Activated CD4-positive, alpha-beta memory T cell treated with anti-CD3 and anti-CD28 coated beads for 36 hours (primary cell): ENCODE measurements at regions not wholly inside any gene's neighbourhood (a gene's known extent, or its start where the extent isn't known, plus 50 kb on each side); places are given as distances from the start of the nearest gene placed in this dataset.

Experiments
- CTCF ChIA-PET: fragments of 350-600 bp; sonication (Branson Sonifier 250); formaldehyde crosslinking; loops from one replicate; lab custom pipeline; 2021; ENCODE audit warnings: antibody characterized with exemption, inconsistent platforms; lab: Charles Lee
- POLR2A ChIA-PET: fragments of 350-600 bp; sonication (Branson Sonifier 250); formaldehyde crosslinking; loops from one replicate; lab custom pipeline; 2021; ENCODE audit warnings: antibody characterized with exemption; lab: Charles Lee
- DNase-seq: peaks from one replicate; pipeline ENCODE4 v3.0.0-alpha.2; 2020
- H3K27ac Mint-ChIP-seq: one replicate; pipeline ENCODE4 v1.8.0; 2021; ENCODE audit warnings: mixed read lengths
- H3K27me3 Mint-ChIP-seq: one replicate; pipeline ENCODE4 v1.8.0; 2021; ENCODE audit warnings: mixed read lengths
- H3K36me3 Mint-ChIP-seq: one replicate; pipeline ENCODE4 v1.8.0; 2021; ENCODE audit warnings: mixed read lengths
- H3K4me1 Mint-ChIP-seq: one replicate; pipeline ENCODE4 v1.8.0; 2021; ENCODE audit warnings: low read depth, mixed read lengths
- H3K4me3 Mint-ChIP-seq: one replicate; pipeline ENCODE4 v1.8.0; 2021; ENCODE audit warnings: mild to moderate bottlenecking, mixed read lengths
- H3K9me3 Mint-ChIP-seq: one replicate; pipeline ENCODE4 v1.8.0; 2021; ENCODE audit warnings: mixed read lengths
- intact Hi-C: fragments of 100-400 bp; cut with micrococcal nuclease; formaldehyde crosslinking; loops from one replicate; pipeline ENCODE4 v1.15.1; 2023

GRCh38 chr1:221948459-221948858, 206.6 kb upstream of the DUSP10 start:
- H3K9me3 Mint-ChIP-seq, result peaks cover 16% of the 10 kb centered on the region
- POLR2A ChIA-PET, result no interaction called here
- CTCF ChIA-PET, result no interaction called here
- intact Hi-C loops, result no loop called here
- H3K27ac Mint-ChIP-seq, result no peak overlapping the region
- H3K4me1 Mint-ChIP-seq, result no peaks in the 10 kb centered on the region
- no peak for DNase-seq
- no peaks in the 10 kb centered on the region for H3K36me3 Mint-ChIP-seq
- H3K27me3 Mint-ChIP-seq, result no peaks in the 10 kb centered on the region
- H3K4me3 Mint-ChIP-seq, result no peak overlapping the region

- intact Hi-C loops, result no loop called here
- no peak overlapping the region for H3K27ac Mint-ChIP-seq
- ChIA-PET POLR2A (no interaction called here), CTCF (no interaction called here)
- DNase-seq, result no peak
- H3K9me3 Mint-ChIP-seq, result peaks cover 18% of the 10 kb centered on the region
- H3K36me3 Mint-ChIP-seq, result peaks cover 2% of the 10 kb centered on the region
- no peak overlapping the region for H3K4me3 Mint-ChIP-seq
- no peaks in the 10 kb centered on the region for H3K4me1 Mint-ChIP-seq
- no peaks in the 10 kb centered on the region for H3K27me3 Mint-ChIP-seq
Measured at GRCh38 chr1:221947731-221948130, 205.8 kb upstream of the DUSP10 start.

- Mint-ChIP-seq H3K4me1 (no peaks in the 10 kb centered on the region), H3K27me3 (no peaks in the 10 kb centered on the region), H3K9me3 (peaks cover 18% of the 10 kb centered on the region), H3K36me3 (peaks cover 2% of the 10 kb centered on the region), H3K4me3 (no peak overlapping the region), H3K27ac (no peak overlapping the region)
- no peak for DNase-seq
- intact Hi-C loops, result no loop called here
- CTCF ChIA-PET, result no interaction called here
- POLR2A ChIA-PET, result no interaction called here
Measured at GRCh38 chr1:221946768-221947167, 204.9 kb upstream of the DUSP10 start.

GRCh38 chr1:221945669-221946068, 203.8 kb upstream of the DUSP10 start:
- H3K4me1 Mint-ChIP-seq, result no peaks in the 10 kb centered on the region
- H3K36me3 Mint-ChIP-seq, result peaks cover 2% of the 10 kb centered on the region
- H3K27ac Mint-ChIP-seq, result no peak overlapping the region
- no peaks in the 10 kb centered on the region for H3K27me3 Mint-ChIP-seq
- ChIA-PET POLR2A (no interaction called here), CTCF (no interaction called here)
- DNase-seq, result no peak
- H3K9me3 Mint-ChIP-seq, result peaks cover 18% of the 10 kb centered on the region
- intact Hi-C loops, result no loop called here
- no peak overlapping the region for H3K4me3 Mint-ChIP-seq

GRCh38 chr1:221944247-221944870, 202.5 kb upstream of the DUSP10 start:
- CTCF ChIA-PET, result no interaction called here
- Mint-ChIP-seq H3K27me3 (no peaks in the 10 kb centered on the region), H3K36me3 (peaks cover 2% of the 10 kb centered on the region), H3K4me1 (no peaks in the 10 kb centered on the region), H3K9me3 (peaks cover 18% of the 10 kb centered on the region), H3K27ac (no peak overlapping the region), H3K4me3 (no peak overlapping the region)
- DNase-seq, result no peak
- intact Hi-C loops, result no loop called here
- POLR2A ChIA-PET, result interaction anchor here (0.6 kb wide), 1 partner anchor 1512 kb away, joined by 3 read pairs; no protein-coding TSS in a partner anchor

GRCh38 chr1:221940631-221941030, 198.7 kb upstream of the DUSP10 start:
- Mint-ChIP-seq H3K36me3 (peaks cover 2% of the 10 kb centered on the region), H3K27me3 (no peaks in the 10 kb centered on the region), H3K27ac (no peak overlapping the region), H3K4me1 (no peaks in the 10 kb centered on the region), H3K4me3 (no peak overlapping the region), H3K9me3 (peaks cover 18% of the 10 kb centered on the region)
- ChIA-PET CTCF (no interaction called here), POLR2A (no interaction called here)
- intact Hi-C loops, result no loop called here
- DNase-seq, result no peak

GRCh38 chr1:221939607-221940006, 197.7 kb upstream of the DUSP10 start:
- Mint-ChIP-seq H3K36me3 (peaks cover 2% of the 10 kb centered on the region), H3K27me3 (no peaks in the 10 kb centered on the region), H3K4me3 (no peak overlapping the region), H3K9me3 (peaks cover 7% of the 10 kb centered on the region), H3K27ac (no peak overlapping the region), H3K4me1 (no peaks in the 10 kb centered on the region)
- intact Hi-C loops, result no loop called here
- no peak for DNase-seq
- ChIA-PET CTCF (no interaction called here), POLR2A (no interaction called here)

- Mint-ChIP-seq H3K27ac (no peak overlapping the region), H3K9me3 (no peaks in the 10 kb centered on the region), H3K36me3 (no peaks in the 10 kb centered on the region), H3K4me1 (no peaks in the 10 kb centered on the region), H3K27me3 (no peaks in the 10 kb centered on the region), H3K4me3 (no peak overlapping the region)
- CTCF ChIA-PET, result no interaction called here
- DNase-seq, result no peak
- POLR2A ChIA-PET, result no interaction called here
- intact Hi-C loops, result no loop called here
Measured at GRCh38 chr1:221937155-221937953, 195.5 kb upstream of the DUSP10 start.

- intact Hi-C loops, result no loop called here
- H3K4me1 Mint-ChIP-seq, result no peaks in the 10 kb centered on the region
- POLR2A ChIA-PET, result no interaction called here
- H3K27me3 Mint-ChIP-seq, result peaks cover 1% of the 10 kb centered on the region
- H3K4me3 Mint-ChIP-seq, result no peak overlapping the region
- H3K9me3 Mint-ChIP-seq, result no peaks in the 10 kb centered on the region
- CTCF ChIA-PET, result no interaction called here
- H3K36me3 Mint-ChIP-seq, result no peaks in the 10 kb centered on the region
- H3K27ac Mint-ChIP-seq, result no peak overlapping the region
- no peak for DNase-seq
Measured at GRCh38 chr1:221933814-221934213, 191.9 kb upstream of the DUSP10 start.

- ChIA-PET POLR2A (no interaction called here), CTCF (interaction anchor here (0.6 to 1.3 kb wide), 3 partner anchors 53 to 449 kb away, joined by 3 to 4 read pairs (median 3); no protein-coding TSS in a partner anchor)
- intact Hi-C loops, result no loop called here
- H3K27ac Mint-ChIP-seq, result no peak overlapping the region
- no peak overlapping the region for H3K4me3 Mint-ChIP-seq
- DNase-seq, result no peak
- no peaks in the 10 kb centered on the region for H3K9me3 Mint-ChIP-seq
- no peaks in the 10 kb centered on the region for H3K4me1 Mint-ChIP-seq
- no peaks in the 10 kb centered on the region for H3K36me3 Mint-ChIP-seq
- peaks cover 1% of the 10 kb centered on the region for H3K27me3 Mint-ChIP-seq
Measured at GRCh38 chr1:221926441-221926840, 184.6 kb upstream of the DUSP10 start.

GRCh38 chr1:221925947-221926346, 184.1 kb upstream of the DUSP10 start:
- no peaks in the 10 kb centered on the region for H3K4me1 Mint-ChIP-seq
- no peak for DNase-seq
- no peak overlapping the region for H3K4me3 Mint-ChIP-seq
- no peaks in the 10 kb centered on the region for H3K36me3 Mint-ChIP-seq
- peaks cover 1% of the 10 kb centered on the region for H3K27me3 Mint-ChIP-seq
- H3K27ac Mint-ChIP-seq, result no peak overlapping the region
- H3K9me3 Mint-ChIP-seq, result no peaks in the 10 kb centered on the region
- CTCF ChIA-PET, result interaction anchor here (0.6 to 1.3 kb wide), 3 partner anchors 53 to 448 kb away, joined by 3 to 4 read pairs (median 3); no protein-coding TSS in a partner anchor
- POLR2A ChIA-PET, result no interaction called here
- intact Hi-C loops, result no loop called here

GRCh38 chr1:221923929-221924598, 182.2 kb upstream of the DUSP10 start:
- intact Hi-C loops, result no loop called here
- no peak for DNase-seq
- Mint-ChIP-seq H3K9me3 (no peaks in the 10 kb centered on the region), H3K4me1 (no peaks in the 10 kb centered on the region), H3K4me3 (no peak overlapping the region), H3K36me3 (no peaks in the 10 kb centered on the region), H3K27ac (no peak overlapping the region), H3K27me3 (no peaks in the 10 kb centered on the region)
- CTCF ChIA-PET, result no interaction called here
- POLR2A ChIA-PET, result no interaction called here
